ENCODE measurements at regions not wholly inside any gene's neighbourhood (a gene's known extent, or its start where the extent isn't known, plus 50 kb on each side); places are given as distances from the start of the nearest gene placed in this dataset.

- TF ChIP-seq CTCF (IDR thresholded peaks at IDR 0.05; ENCODE audit: insufficient read depth, low read depth, low read length): no peak
- DNase-seq (ENCODE audit: low read depth): no peak
- H3K4me3 ChIP-seq (ENCODE audit: low read depth, low read length): no peak overlapping the region
These were observed 541.4 kb downstream of the TRIML1 start for GRCh38 chr4:188680667-188681063.

- TF ChIP-seq CTCF (IDR thresholded peaks at IDR 0.05; ENCODE audit: insufficient read depth, low read depth, low read length): no peak
- DNase-seq (ENCODE audit: low read depth): no peak
- H3K4me3 ChIP-seq (ENCODE audit: low read depth, low read length): no peak overlapping the region
These were observed 543.1 kb downstream of the TRIML1 start for GRCh38 chr4:188682321-188682720.

GRCh38 chr4:188683571-188683970, 544.3 kb downstream of the TRIML1 start:
- DNase-seq (ENCODE audit: low read depth): no peak
- TF ChIP-seq CTCF (IDR thresholded peaks at IDR 0.05; ENCODE audit: insufficient read depth, low read depth, low read length): no peak
- H3K4me3 ChIP-seq (ENCODE audit: low read depth, low read length): no peak overlapping the region

- H3K4me3 ChIP-seq (ENCODE audit: low read depth, low read length): no peak overlapping the region
- TF ChIP-seq CTCF (IDR thresholded peaks at IDR 0.05; ENCODE audit: insufficient read depth, low read depth, low read length): no peak
- DNase-seq (ENCODE audit: low read depth): no peak
These were observed 549.7 kb downstream of the TRIML1 start for GRCh38 chr4:188688956-188689355.

GRCh38 chr4:188691811-188692210, 552.6 kb downstream of the TRIML1 start:
- DNase-seq (ENCODE audit: low read depth): no peak
- H3K4me3 ChIP-seq (ENCODE audit: low read depth, low read length): no peak overlapping the region
- TF ChIP-seq CTCF (IDR thresholded peaks at IDR 0.05; ENCODE audit: insufficient read depth, low read depth, low read length): no peak

GRCh38 chr4:188695261-188695660, 556.0 kb downstream of the TRIML1 start:
- no peak for DNase-seq (ENCODE audit: low read depth)
- no peak for TF ChIP-seq CTCF (IDR thresholded peaks at IDR 0.05; ENCODE audit: insufficient read depth, low read depth, low read length)
- H3K4me3 ChIP-seq (ENCODE audit: low read depth, low read length): no peak overlapping the region

GRCh38 chr4:188697243-188697642, 558.0 kb downstream of the TRIML1 start:
- DNase-seq (ENCODE audit: low read depth): no peak
- no peak overlapping the region for H3K4me3 ChIP-seq (ENCODE audit: low read depth, low read length)
- no peak for TF ChIP-seq CTCF (IDR thresholded peaks at IDR 0.05; ENCODE audit: insufficient read depth, low read depth, low read length)
